ENCODE measurements at regions not wholly inside any gene's neighbourhood (a gene's known extent, or its start where the extent isn't known, plus 50 kb on each side); places are given as distances from the start of the nearest gene placed in this dataset.

- TF ChIP-seq CTCF (conservative IDR thresholded peaks at IDR 0.05) = no peak
- TF ChIP-seq EZH2 (IDR thresholded peaks at IDR 0.05; ENCODE audit: low read depth) = no peak
Measured at GRCh38 chr1:56190806-56191365, 388.5 kb downstream of the PLPP3 start.
